Suprapubic skin (tissue), 4 donors: ENCODE measurements at regions not wholly inside any gene's neighbourhood (a gene's known extent, or its start where the extent isn't known, plus 50 kb on each side); places are given as distances from the start of the nearest gene placed in this dataset.

Experiments
- EP300 ChIP-seq: sonication (generic); formaldehyde crosslinking; IDR thresholded peaks from one replicate; pipeline ENCODE4 v1.6.1; 2017; ENCODE audit warnings: antibody characterized with exemption
- POLR2A ChIP-seq, 2 donors: fragments of 450-650 bp; IDR thresholded peaks; one replicate each; pipeline ENCODE4 v1.6.1; 2017; ENCODE audit warnings: antibody characterized with exemption in 2 of 2, mild to moderate bottlenecking in 2 of 2, moderate library complexity in 2 of 2
- POLR2AphosphoS5 ChIP-seq, 3 donors: sonication (generic); formaldehyde crosslinking; IDR thresholded peaks; one replicate each; pipeline ENCODE4 v1.6.1; 2017; ENCODE audit warnings: antibody characterized with exemption in 3 of 3
- TF ChIP-seq, protein P1 (sequence below), 2 donors: fragments of 200-600 bp in 1 of 2; fragments of 450-650 bp in 1 of 2; sonication (generic) in 1 of 2; IDR thresholded peaks; one replicate each; pipeline ENCODE4 v1.5.1; 2016 to 2019; ENCODE audit warnings: antibody characterized with exemption in 2 of 2, mild to moderate bottlenecking in 1 of 2, moderate library complexity in 1 of 2

GRCh38 chr4:154003378-154003777 is 214.5 kb upstream of the SFRP2 start:
- TF ChIP-seq, protein P1, sequence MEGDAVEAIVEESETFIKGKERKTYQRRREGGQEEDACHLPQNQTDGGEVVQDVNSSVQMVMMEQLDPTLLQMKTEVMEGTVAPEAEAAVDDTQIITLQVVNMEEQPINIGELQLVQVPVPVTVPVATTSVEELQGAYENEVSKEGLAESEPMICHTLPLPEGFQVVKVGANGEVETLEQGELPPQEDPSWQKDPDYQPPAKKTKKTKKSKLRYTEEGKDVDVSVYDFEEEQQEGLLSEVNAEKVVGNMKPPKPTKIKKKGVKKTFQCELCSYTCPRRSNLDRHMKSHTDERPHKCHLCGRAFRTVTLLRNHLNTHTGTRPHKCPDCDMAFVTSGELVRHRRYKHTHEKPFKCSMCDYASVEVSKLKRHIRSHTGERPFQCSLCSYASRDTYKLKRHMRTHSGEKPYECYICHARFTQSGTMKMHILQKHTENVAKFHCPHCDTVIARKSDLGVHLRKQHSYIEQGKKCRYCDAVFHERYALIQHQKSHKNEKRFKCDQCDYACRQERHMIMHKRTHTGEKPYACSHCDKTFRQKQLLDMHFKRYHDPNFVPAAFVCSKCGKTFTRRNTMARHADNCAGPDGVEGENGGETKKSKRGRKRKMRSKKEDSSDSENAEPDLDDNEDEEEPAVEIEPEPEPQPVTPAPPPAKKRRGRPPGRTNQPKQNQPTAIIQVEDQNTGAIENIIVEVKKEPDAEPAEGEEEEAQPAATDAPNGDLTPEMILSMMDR (IDR thresholded peaks at IDR 0.05) = no peak
- TF ChIP-seq POLR2AphosphoS5 (IDR thresholded peaks at IDR 0.05) = no peak
- no peak for TF ChIP-seq EP300
- no peak for TF ChIP-seq POLR2A (IDR thresholded peaks at IDR 0.05)
